Left ventricle myocardium inferior (tissue), 1 donor: ENCODE measurements at regions not wholly inside any gene's neighbourhood (a gene's known extent, or its start where the extent isn't known, plus 50 kb on each side); places are given as distances from the start of the nearest gene placed in this dataset.

Experiments
- DNase-seq: peaks from one replicate; pipeline ENCODE4 v3.0.0-alpha.2; 2020
- H3K27ac ChIP-seq: fragments of 200-600 bp; replicated peaks from 2 replicates; pipeline ENCODE4 v1.8.0; 2021
- H3K27me3 ChIP-seq: fragments of 200-600 bp; 2 replicates; pipeline ENCODE4 v1.8.0; 2021; ENCODE audit warnings: low read depth
- H3K36me3 ChIP-seq: fragments of 200-600 bp; 2 replicates; pipeline ENCODE4 v1.8.0; 2021
- H3K4me1 ChIP-seq: fragments of 200-600 bp; 2 replicates; pipeline ENCODE4 v1.8.0; 2021
- H3K4me3 ChIP-seq: fragments of 200-600 bp; 2 replicates; pipeline ENCODE4 v1.8.0; 2021; ENCODE audit warnings: mild to moderate bottlenecking, moderate library complexity
- H3K9me3 ChIP-seq: fragments of 200-600 bp; replicated peaks from 2 replicates; pipeline ENCODE4 v1.8.0; 2021
- intact Hi-C: fragments of 100-400 bp; cut with micrococcal nuclease; formaldehyde crosslinking; loops from one replicate; pipeline ENCODE4 v1.11.0; 2022
- TF ChIP-seq, protein P1 (sequence below): fragments of 200-600 bp; IDR thresholded peaks from 2 replicates; pipeline ENCODE4 v1.8.0; 2021; ENCODE audit warnings: antibody characterized with exemption, mild to moderate bottlenecking, borderline replicate concordance
- donor health status: DM: no; HTN: yes; CAD: no; lungs with severe emphysema.

DNA sequence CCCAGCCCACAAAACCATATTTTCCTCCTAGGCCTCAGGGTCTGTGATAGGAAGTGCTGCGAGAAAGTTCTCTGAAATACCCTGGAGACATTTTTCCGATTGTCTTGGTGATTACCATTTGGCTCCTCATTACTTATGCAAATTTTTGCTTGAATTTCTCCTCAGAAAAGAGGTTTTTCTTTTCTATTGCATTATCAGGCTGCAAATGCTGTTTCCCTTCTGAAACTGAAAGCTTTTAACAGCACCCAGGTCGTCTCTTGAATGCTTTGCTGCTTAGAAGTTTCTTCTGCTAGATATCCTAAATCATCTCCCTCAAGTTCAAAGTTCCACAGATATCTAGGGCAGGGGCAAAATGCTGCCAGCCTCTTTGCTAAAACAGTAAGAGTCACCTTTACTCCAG, 434.2 kb downstream of the PCDH20 start:
- no peak for DNase-seq
- no peak overlapping the region for H3K27ac ChIP-seq
- no peaks in the 10 kb centered on the region for H3K36me3 ChIP-seq
- intact Hi-C loops: no loop called here
- no peaks in the 10 kb centered on the region for H3K27me3 ChIP-seq
- peaks cover 16% of the 10 kb centered on the region for H3K9me3 ChIP-seq
- H3K4me1 ChIP-seq: no peaks in the 10 kb centered on the region
- no peak overlapping the region for H3K4me3 ChIP-seq
- TF ChIP-seq, protein P1, sequence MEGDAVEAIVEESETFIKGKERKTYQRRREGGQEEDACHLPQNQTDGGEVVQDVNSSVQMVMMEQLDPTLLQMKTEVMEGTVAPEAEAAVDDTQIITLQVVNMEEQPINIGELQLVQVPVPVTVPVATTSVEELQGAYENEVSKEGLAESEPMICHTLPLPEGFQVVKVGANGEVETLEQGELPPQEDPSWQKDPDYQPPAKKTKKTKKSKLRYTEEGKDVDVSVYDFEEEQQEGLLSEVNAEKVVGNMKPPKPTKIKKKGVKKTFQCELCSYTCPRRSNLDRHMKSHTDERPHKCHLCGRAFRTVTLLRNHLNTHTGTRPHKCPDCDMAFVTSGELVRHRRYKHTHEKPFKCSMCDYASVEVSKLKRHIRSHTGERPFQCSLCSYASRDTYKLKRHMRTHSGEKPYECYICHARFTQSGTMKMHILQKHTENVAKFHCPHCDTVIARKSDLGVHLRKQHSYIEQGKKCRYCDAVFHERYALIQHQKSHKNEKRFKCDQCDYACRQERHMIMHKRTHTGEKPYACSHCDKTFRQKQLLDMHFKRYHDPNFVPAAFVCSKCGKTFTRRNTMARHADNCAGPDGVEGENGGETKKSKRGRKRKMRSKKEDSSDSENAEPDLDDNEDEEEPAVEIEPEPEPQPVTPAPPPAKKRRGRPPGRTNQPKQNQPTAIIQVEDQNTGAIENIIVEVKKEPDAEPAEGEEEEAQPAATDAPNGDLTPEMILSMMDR: no peak

DNA sequence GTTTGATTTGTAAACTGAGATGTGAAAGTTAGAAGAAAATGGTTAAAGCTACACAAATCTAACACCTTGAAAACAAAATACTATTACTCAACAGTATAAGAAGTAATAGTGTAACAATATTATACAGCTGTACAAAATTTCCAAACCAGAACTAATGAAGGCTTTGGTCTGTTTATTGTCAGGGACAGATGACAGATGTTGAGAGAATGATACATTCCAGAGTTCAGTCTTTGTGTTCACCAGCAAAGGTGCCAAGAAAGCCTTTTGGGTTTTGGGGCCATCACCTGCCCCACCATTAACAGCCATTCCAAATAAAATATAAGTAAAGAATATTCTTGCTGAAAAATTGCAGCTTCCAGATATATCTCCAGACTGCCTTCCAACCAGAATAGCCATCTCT, 439.3 kb downstream of the PCDH20 start:
- no peak overlapping the region for H3K27ac ChIP-seq
- intact Hi-C loops: no loop called here
- TF ChIP-seq, protein P1: no peak
- H3K9me3 ChIP-seq: peaks cover 20% of the 10 kb centered on the region
- no peaks in the 10 kb centered on the region for H3K27me3 ChIP-seq
- no peak for DNase-seq
- no peak overlapping the region for H3K4me3 ChIP-seq
- H3K36me3 ChIP-seq: no peaks in the 10 kb centered on the region
- H3K4me1 ChIP-seq: peaks cover 10% of the 10 kb centered on the region

DNA sequence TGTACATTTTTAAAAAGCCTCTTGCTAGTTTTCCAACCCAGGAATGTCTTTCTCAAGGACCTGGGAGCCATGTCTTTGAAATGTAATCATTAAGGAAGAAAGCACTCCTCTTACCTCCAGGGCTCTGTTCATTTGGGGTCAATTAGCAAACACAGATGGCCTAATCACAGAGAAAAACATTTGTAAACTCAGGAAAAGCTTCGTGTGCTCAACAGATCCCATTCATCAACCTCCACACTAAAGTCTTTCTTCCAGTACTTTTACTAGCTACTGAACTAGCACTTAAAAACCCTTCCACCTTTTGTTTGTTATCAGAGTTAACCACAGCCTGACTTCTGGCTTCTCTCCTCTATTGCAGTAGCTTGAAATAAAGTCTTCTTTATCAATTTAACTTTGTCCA, 441.4 kb downstream of the PCDH20 start:
- no peak overlapping the region for H3K27ac ChIP-seq
- H3K36me3 ChIP-seq: no peaks in the 10 kb centered on the region
- H3K27me3 ChIP-seq: no peaks in the 10 kb centered on the region
- peaks cover 10% of the 10 kb centered on the region for H3K9me3 ChIP-seq
- no peak for DNase-seq
- peaks cover 22% of the 10 kb centered on the region for H3K4me1 ChIP-seq
- intact Hi-C loops: no loop called here
- TF ChIP-seq, protein P1: no peak
- no peak overlapping the region for H3K4me3 ChIP-seq

- Histone ChIP-seq H3K4me1 (peaks cover 22% of the 10 kb centered on the region), H3K27ac (no peak overlapping the region), H3K27me3 (no peaks in the 10 kb centered on the region), H3K9me3 (peaks cover 10% of the 10 kb centered on the region), H3K4me3 (no peak overlapping the region), H3K36me3 (no peaks in the 10 kb centered on the region)
- intact Hi-C loops: no loop called here
- no peak for DNase-seq
- TF ChIP-seq, protein P1: no peak
Observed at GRCh38 chr13:60973529-60973928, 442.1 kb downstream of the PCDH20 start.

- TF ChIP-seq, protein P1: no peak
- Histone ChIP-seq H3K9me3 (peaks cover 10% of the 10 kb centered on the region), H3K4me3 (no peak overlapping the region), H3K36me3 (no peaks in the 10 kb centered on the region), H3K4me1 (peaks cover 32% of the 10 kb centered on the region), H3K27me3 (no peaks in the 10 kb centered on the region), H3K27ac (no peak overlapping the region)
- DNase-seq: no peak
- intact Hi-C loops: no loop called here
Observed at GRCh38 chr13:60970736-60971135, 444.9 kb downstream of the PCDH20 start.

DNA sequence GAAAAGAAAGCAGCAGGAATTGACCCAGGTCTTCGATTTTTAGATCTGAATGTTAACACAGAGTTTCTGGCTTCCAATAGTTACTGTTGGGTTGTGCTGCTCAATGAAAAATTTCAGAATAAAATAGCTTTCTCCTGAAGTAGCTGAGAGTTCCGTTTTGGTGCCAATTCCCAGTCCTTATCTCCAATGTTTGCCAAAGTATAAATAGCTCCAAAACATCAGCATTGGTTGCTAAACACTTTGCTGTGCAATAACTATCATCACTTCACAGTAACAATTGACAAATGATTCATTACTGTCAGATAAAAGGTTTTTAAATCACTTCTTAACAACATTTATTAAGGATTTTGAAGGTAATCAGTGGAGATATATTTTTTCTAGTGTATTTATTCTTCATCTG, 446.0 kb downstream of the PCDH20 start:
- peaks cover 32% of the 10 kb centered on the region for H3K4me1 ChIP-seq
- intact Hi-C loops: no loop called here
- H3K27ac ChIP-seq: peak overlapping the region; percentile 29
- H3K27me3 ChIP-seq: no peaks in the 10 kb centered on the region
- TF ChIP-seq, protein P1: no peak
- no peak for DNase-seq
- no peaks in the 10 kb centered on the region for H3K36me3 ChIP-seq
- H3K9me3 ChIP-seq: peaks cover 5% of the 10 kb centered on the region
- no peak overlapping the region for H3K4me3 ChIP-seq
